Thyroid gland (tissue), 4 donors: ENCODE measurements at regions not wholly inside any gene's neighbourhood (a gene's known extent, or its start where the extent isn't known, plus 50 kb on each side); places are given as distances from the start of the nearest gene placed in this dataset.

Experiments
- DNase-seq, 2 donors: peaks; one replicate each; pipeline ENCODE4 v3.0.0-alpha.2; 2019
- H3K27ac ChIP-seq, 3 donors: fragments of 200-600 bp; sonication (generic); 1 replicate in 2 of 3; 2 replicates in 1 of 3; pipeline ENCODE4 v1.5.1; 2016 to 2019; ENCODE audit warnings: mild to moderate bottlenecking in 1 of 3, moderate library complexity in 1 of 3
- H3K27me3 ChIP-seq: fragments of 200-600 bp; sonication (generic); one replicate; pipeline ENCODE4 v1.5.1; 2019
- H3K36me3 ChIP-seq, 2 donors: fragments of 200-600 bp; sonication (generic); one replicate each; pipeline ENCODE4 v1.5.1; 2016 to 2019
- H3K4me1 ChIP-seq, 2 donors: fragments of 200-600 bp; sonication (generic); one replicate each; pipeline ENCODE4 v1.5.1; 2017 to 2019
- H3K4me3 ChIP-seq, 3 donors: fragments of 200-600 bp; sonication (generic); replicated peaks in 1 of 3; 1 replicate in 2 of 3; 2 replicates in 1 of 3; pipeline ENCODE4 v1.5.1; 2016; ENCODE audit warnings: mild to moderate bottlenecking in 1 of 3
- H3K9me3 ChIP-seq: fragments of 200-600 bp; sonication (generic); one replicate; pipeline ENCODE4 v1.5.1; 2017
- CTCF ChIP-seq, 6 experiments: fragments of 200-600 bp in 3 of 6; fragments of 450-650 bp in 3 of 6; sonication (generic) in 3 of 6; IDR thresholded peaks; one replicate each; pipeline ENCODE4 v1.5.1; 2016 to 2019; ENCODE audit warnings: antibody characterized with exemption in 6 of 6, mild to moderate bottlenecking in 2 of 6, inconsistent platforms in 1 of 6, moderate library complexity in 1 of 6
- POLR2A ChIP-seq, 2 donors: fragments of 450-650 bp; IDR thresholded peaks; one replicate each; pipeline ENCODE4 v1.6.1; 2017; ENCODE audit warnings: antibody characterized with exemption in 2 of 2, mild to moderate bottlenecking in 2 of 2, moderate library complexity in 1 of 2
- WGBS, 2 donors: methylation state at CpG; one replicate each; pipeline ENCODE4 v1.1.5; 2017; 5-methylcytosine and 5-hydroxymethylcytosine counted together
- intact Hi-C: fragments of 100-400 bp; cut with DNase I; formaldehyde crosslinking; loops from one replicate; pipeline ENCODE4 v1.15.1; 2023

DNA sequence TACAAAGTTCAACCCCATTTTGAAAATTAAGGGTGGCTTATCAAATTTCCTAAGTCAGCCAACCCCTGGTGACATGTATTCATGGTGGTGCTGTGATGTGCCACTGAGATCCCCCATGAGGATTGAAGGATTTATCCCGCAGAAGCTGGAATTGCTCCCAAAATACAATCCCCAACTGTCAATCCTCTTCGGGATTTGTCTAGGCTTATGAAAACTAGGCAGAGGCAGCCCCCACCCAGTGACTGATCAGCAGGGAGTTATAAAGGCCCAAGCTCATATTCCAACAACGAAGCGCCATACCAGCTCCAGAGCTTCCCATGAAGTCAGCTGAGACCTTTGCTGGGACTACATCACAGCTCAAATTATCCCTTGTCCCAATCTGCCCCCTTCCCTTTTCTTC is 316.0 kb downstream of the ENC1 start:
- Histone ChIP-seq H3K27ac (no peak overlapping the region), H3K4me1 (peaks cover 6 to 13% of the 10 kb centered on the region in 2 donors), H3K9me3 (no peaks in the 10 kb centered on the region), H3K36me3 (no peaks in the 10 kb centered on the region), H3K27me3 (no peaks in the 10 kb centered on the region), H3K4me3 (no peak overlapping the region)
- intact Hi-C loops = no loop called here
- 87 to 93% methylated on average over 4 of the region's 4 CpGs for WGBS, 2 donors
- no peak for TF ChIP-seq POLR2A (IDR thresholded peaks at IDR 0.05)
- no peak for TF ChIP-seq CTCF (IDR thresholded peaks at IDR 0.05)
- no peak for DNase-seq

- intact Hi-C loops = no loop called here
- Histone ChIP-seq H3K4me3 (no peak overlapping the region), H3K27me3 (no peaks in the 10 kb centered on the region), H3K27ac (no peak overlapping the region), H3K4me1 (peaks cover 6 to 18% of the 10 kb centered on the region in 2 donors), H3K36me3 (no peaks in the 10 kb centered on the region), H3K9me3 (no peaks in the 10 kb centered on the region)
- no peak for DNase-seq
- TF ChIP-seq POLR2A (IDR thresholded peaks at IDR 0.05) (no peak), CTCF (IDR thresholded peaks at IDR 0.05) (no peak)
- WGBS, 2 donors = 63 to 96% methylated on average over 3 of the region's 3 CpGs
Measured at GRCh38 chr5:74322944-74323343, 317.6 kb downstream of the ENC1 start.

DNA sequence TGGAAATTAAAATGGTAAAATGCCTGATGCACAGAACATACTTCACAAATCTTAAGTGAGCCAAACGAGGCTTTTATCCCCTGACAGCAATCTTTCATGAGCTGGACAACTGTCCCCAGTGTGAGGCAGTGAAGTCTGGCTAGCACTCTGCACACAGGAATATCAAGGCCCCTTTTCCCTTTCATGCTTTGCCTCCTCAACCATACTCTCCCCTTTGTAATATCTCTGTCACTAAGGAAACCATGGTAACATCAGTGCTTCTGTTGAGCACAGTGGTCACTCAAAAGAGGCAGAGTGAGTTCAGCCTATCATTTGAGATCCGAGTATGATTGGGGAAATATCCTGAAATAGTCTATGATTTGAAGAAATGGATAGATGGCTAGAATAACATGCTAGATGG is 318.3 kb downstream of the ENC1 start:
- H3K4me3 ChIP-seq = no peak overlapping the region
- WGBS, 2 donors = 81 to 89% methylated on average over 2 of the region's 2 CpGs
- H3K36me3 ChIP-seq = no peaks in the 10 kb centered on the region
- H3K4me1 ChIP-seq = peaks cover 6 to 17% of the 10 kb centered on the region in 2 donors
- no peak for TF ChIP-seq POLR2A (IDR thresholded peaks at IDR 0.05)
- TF ChIP-seq CTCF (IDR thresholded peaks at IDR 0.05) = no peak
- H3K27ac ChIP-seq = no peak overlapping the region
- H3K9me3 ChIP-seq = no peaks in the 10 kb centered on the region
- DNase-seq = no peak
- intact Hi-C loops = no loop called here
- H3K27me3 ChIP-seq = no peaks in the 10 kb centered on the region

GRCh38 chr5:74321326-74321725 is 319.2 kb downstream of the ENC1 start:
- intact Hi-C loops = no loop called here
- Histone ChIP-seq H3K4me1 (peaks cover 0 to 13% of the 10 kb centered on the region in 2 donors), H3K27me3 (no peaks in the 10 kb centered on the region), H3K4me3 (no peak overlapping the region), H3K27ac (no peak overlapping the region), H3K9me3 (no peaks in the 10 kb centered on the region), H3K36me3 (no peaks in the 10 kb centered on the region)
- no peak for DNase-seq
- TF ChIP-seq POLR2A (IDR thresholded peaks at IDR 0.05) = no peak
- no peak for TF ChIP-seq CTCF (IDR thresholded peaks at IDR 0.05)
- 93 to 95% methylated on average over 5 of the region's 5 CpGs for WGBS, 2 donors

- Histone ChIP-seq H3K4me3 (no peak overlapping the region), H3K4me1 (peaks cover 0 to 18% of the 10 kb centered on the region in 2 donors), H3K9me3 (no peaks in the 10 kb centered on the region), H3K27me3 (no peaks in the 10 kb centered on the region), H3K27ac (no peak overlapping the region), H3K36me3 (no peaks in the 10 kb centered on the region)
- DNase-seq = no peak
- TF ChIP-seq POLR2A (IDR thresholded peaks at IDR 0.05) = no peak
- no peak for TF ChIP-seq CTCF (IDR thresholded peaks at IDR 0.05)
- intact Hi-C loops = no loop called here
- WGBS, 2 donors = 96 to 98% methylated on average over 4 of the region's 4 CpGs
Measured at GRCh38 chr5:74320526-74320925, 320.0 kb downstream of the ENC1 start.
